Fibroblast of pulmonary artery (primary cell): ENCODE measurements at regions not wholly inside any gene's neighbourhood (a gene's known extent, or its start where the extent isn't known, plus 50 kb on each side); places are given as distances from the start of the nearest gene placed in this dataset.
"Not testable (repeated sequence)": the region's sequence is repeated elsewhere in the genome, so short reads cannot be mapped to it uniquely, and the experiment has no call there.

ENCODE experiments used
- DNase-seq: peaks from one replicate; pipeline ENCODE4 v3.0.0-alpha.2; 2010; ENCODE audit warnings: low read depth
- H3K4me3 ChIP-seq: replicated peaks from 2 replicates; pipeline ENCODE4 v1.5.1; 2011; ENCODE audit warnings: low read depth, mild to moderate bottlenecking, control low read depth, low read length, moderate library complexity
- TF ChIP-seq, protein P1 (sequence below): IDR thresholded peaks from 2 replicates; pipeline ENCODE4 v1.5.1; 2011; ENCODE audit warnings: mild to moderate bottlenecking, control low read depth, low read length, inconsistent platforms; ENCODE audit errors: missing control alignments

DNA sequence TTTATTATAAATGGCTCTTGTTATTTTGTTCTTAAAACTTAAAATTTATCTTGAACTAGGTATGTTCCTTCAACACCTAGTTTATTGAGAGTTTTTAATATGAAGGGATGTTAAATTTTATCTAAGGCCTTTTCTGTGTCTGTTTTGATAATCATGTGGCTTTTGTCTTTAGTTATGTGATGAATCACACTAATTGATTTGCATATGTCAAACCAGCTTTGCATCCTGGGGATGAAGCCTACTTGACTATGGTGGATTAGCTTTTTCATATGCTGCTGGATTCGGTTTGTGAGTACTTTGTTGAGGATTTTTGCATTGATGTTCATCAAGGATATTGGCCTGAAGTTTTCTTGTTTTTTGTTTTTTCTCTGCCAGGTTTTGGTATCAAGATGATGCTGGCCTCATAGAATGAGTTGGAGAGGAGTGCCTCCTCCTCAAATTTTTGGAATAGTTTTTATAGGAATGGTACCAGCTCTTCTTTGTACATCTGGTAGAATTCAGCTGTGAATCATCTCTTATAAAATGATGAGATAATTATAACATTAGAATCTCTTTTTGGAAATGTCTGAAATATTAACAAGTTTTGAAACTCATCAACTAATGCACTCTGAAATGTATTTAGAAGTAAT is 78.7 kb upstream of the AGR3 start:
- TF ChIP-seq, protein P1, sequence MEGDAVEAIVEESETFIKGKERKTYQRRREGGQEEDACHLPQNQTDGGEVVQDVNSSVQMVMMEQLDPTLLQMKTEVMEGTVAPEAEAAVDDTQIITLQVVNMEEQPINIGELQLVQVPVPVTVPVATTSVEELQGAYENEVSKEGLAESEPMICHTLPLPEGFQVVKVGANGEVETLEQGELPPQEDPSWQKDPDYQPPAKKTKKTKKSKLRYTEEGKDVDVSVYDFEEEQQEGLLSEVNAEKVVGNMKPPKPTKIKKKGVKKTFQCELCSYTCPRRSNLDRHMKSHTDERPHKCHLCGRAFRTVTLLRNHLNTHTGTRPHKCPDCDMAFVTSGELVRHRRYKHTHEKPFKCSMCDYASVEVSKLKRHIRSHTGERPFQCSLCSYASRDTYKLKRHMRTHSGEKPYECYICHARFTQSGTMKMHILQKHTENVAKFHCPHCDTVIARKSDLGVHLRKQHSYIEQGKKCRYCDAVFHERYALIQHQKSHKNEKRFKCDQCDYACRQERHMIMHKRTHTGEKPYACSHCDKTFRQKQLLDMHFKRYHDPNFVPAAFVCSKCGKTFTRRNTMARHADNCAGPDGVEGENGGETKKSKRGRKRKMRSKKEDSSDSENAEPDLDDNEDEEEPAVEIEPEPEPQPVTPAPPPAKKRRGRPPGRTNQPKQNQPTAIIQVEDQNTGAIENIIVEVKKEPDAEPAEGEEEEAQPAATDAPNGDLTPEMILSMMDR: no peak

DNA sequence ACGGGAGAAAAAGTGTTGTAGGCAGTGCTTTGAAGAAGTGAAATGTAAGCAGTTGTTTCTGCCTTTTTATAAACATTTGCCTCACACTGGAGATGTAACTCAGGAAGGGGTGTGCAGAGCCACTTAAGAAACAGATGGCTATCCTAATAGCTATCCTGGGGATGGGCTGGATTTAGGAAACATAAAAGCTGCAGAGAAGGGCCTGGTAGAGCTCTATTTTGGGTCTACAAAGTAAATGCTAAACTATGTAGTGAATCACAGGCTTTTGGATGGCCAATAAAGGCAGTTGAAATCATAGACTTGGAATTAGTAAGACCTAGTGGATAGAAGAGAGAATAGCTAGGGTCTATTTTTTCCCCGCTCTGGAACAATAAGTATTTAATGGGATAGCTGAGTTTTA is 79.9 kb upstream of the AGR3 start:
- no peak overlapping the region for H3K4me3 ChIP-seq
- TF ChIP-seq, protein P1: no peak
- DNase-seq: no peak

More for the DNA sequence above, 78.7 kb upstream of the AGR3 start:
- no peak for DNase-seq
- no peak overlapping the region for H3K4me3 ChIP-seq

DNA sequence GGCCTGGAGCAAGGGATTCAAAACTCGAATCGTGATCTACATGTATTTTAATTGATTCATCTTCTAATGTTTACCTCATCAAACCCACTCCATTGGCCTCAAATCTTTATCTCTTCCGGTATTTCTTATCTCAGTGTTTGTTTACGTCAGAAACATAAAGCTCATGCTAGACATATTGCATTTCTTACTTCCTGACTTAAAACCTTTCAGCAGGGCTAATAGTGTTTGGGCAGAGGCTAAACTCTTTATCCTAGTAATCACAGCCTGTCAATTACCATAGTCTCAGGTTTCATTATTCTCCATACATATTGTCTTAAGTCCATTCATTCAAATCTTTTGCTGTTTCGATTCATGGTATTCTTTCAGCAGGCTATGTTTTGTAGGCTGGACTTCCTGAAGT is 81.3 kb upstream of the AGR3 start:
- H3K4me3 ChIP-seq: no peak overlapping the region
- DNase-seq: peak; percentile 21
- TF ChIP-seq, protein P1: no peak

DNA sequence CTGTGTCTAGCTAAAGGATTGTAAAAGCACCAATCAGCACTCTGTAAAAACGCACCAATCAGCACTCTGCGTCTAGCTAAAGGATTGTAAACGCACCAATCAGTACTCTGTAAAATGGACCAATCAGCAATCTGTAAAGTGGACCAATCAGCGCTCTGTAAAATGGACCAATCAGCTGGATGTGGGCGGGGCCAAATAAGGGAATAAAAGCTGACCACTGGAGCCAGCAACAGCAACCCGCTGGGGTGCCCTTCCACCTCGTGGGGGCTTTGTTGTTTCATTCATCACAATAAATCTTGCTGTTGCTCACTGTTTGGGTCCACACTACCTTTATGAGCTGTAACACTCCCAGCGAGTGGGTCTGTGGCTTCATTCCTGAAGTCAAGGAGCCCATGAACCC is 83.9 kb upstream of the AGR3 start:
- not testable (repeated sequence) for H3K4me3 ChIP-seq, DNase-seq

DNA sequence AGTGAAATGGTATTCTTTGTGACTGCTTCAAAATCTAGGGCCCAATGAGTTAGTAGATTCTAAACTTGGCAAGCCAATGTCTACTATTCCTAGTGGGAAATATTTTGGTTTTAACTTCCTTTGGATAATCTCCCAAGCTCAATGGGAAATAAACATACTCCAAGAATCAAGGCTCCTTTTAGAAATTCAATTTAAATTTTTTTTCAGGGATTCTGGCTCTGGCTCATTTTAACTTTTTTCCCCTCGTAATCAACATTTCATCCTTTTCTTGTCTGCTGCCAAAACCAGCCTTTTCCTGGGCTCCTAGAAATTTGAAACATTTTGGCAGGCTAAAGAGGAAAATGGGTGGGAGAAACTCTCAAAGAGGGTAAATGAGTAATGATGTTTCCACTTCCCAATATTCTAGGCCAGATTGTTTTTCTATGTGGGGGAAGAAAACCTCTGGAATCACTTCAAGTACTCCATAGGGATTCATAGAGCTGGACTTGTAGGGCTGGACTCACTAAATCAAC is 85.6 kb upstream of the AGR3 start:
- DNase-seq: peak; percentile 80
- TF ChIP-seq, protein P1: no peak

DNA sequence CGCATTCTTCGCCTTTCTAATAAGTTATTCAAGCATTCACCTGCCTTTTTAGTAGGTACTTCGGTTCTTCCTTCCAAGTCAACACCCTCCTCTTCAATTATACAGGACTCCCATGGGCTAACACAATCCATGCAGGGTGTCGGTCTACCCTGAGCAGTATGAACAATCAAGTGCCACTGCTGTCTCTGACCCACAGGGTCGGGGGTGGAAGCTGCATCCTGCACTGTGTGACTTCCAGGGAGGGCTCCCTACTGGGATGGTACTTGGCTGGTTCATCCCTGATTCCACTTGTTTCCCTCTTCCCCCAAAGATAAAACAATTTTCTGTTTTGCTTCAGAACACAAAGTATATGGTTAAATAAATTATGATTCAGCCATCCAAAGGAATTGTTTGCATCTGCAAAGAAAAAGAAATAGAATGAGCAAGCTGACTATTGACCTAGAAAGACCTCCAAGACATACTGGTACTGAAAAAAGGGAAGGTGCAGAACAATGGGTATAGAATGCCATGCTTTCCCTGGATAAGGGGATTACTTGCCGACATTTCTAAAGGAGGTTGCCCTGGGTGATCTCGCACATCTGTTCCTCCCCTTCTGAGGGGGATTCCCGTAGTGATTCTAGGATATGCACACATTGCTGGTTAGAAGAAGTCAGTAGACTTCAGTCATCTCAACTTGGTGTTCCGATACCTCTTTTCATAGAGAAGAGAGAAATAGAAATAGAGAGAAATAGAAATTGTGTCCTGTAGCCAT is 89.1 kb upstream of the AGR3 start:
- TF ChIP-seq, protein P1: no peak
- H3K4me3 ChIP-seq: no peak overlapping the region
- DNase-seq: no peak

More for the DNA sequence above, 85.6 kb upstream of the AGR3 start:
- no peak overlapping the region for H3K4me3 ChIP-seq

DNA sequence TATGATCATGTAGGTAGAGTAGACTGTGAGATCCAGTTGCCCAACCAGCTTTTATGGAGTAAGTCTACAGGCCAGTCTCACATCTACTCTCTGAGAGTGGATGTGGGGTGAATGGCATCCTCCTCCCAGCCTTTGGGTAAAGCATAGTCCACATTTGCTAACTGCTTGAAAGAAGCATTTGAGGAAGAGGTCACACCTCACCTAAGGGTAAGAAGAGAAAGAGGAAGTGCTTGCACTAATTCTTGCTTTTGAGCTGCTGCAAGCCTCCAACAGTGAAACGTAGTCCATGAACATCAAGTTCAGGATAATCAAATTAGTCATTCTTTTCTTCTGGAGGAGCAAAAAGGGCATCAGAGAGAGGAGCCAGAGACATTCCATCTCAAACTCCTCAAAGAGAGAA is 93.9 kb upstream of the AGR3 start:
- no peak for DNase-seq
- TF ChIP-seq, protein P1: no peak

More for the DNA sequence above, 93.9 kb upstream of the AGR3 start:
- H3K4me3 ChIP-seq: no peak overlapping the region
